SK-N-SH (cell line): ENCODE measurements at regions not wholly inside any gene's neighbourhood (a gene's known extent, or its start where the extent isn't known, plus 50 kb on each side); places are given as distances from the start of the nearest gene placed in this dataset.

ENCODE experiments used
- CTCF ChIA-PET: fragments of 300-600, 350-600 bp; formaldehyde crosslinking; extraction: SDS; loops from one replicate; lab custom pipeline; 2021; lab: Yijun Ruan, JAX
- POLR2A ChIA-PET: fragments of 350-600 bp; sonication (Branson Sonifier 250); formaldehyde crosslinking; extraction: SDS; loops from one replicate; lab custom pipeline; 2020; ENCODE audit warnings: antibody characterized with exemption, inconsistent platforms; lab: Yijun Ruan, JAX
- DNase-seq: peaks from one replicate; pipeline ENCODE4 v3.0.0; 2012
- H2AFZ ChIP-seq: fragments of 200-600 bp; sonication (generic); 2 replicates; pipeline ENCODE4 v1.8.1; 2016; ENCODE audit warnings: antibody characterized with exemption, mild to moderate bottlenecking, low read depth
- H3F3A ChIP-seq: fragments of 200-600 bp; sonication (generic); replicated peaks from 2 replicates; pipeline ENCODE3; 2016; ENCODE audit warnings: antibody characterized with exemption, mild to moderate bottlenecking; ENCODE audit not compliant: insufficient read depth
- H3K27ac ChIP-seq, 2 experiments: fragments of 200-500 bp in 1 of 2; fragments of 200-600 bp in 1 of 2; sonication (Bioruptor generic) in 1 of 2; sonication (generic), shearing (Covaris generic) in 1 of 2; 2 replicates each; pipeline versions ENCODE4 v1.5.1 to v1.6.1; 2014 to 2016; ENCODE audit warnings: low read depth in 2 of 2, inconsistent platforms in 1 of 2, low read length in 1 of 2, mild to moderate bottlenecking in 1 of 2, mixed read lengths in 1 of 2
- H3K27me3 ChIP-seq: fragments of 200-600 bp; sonication (generic), shearing (Covaris generic); 2 replicates; pipeline ENCODE4 v1.6.1; 2016; ENCODE audit warnings: mixed run types; ENCODE audit not compliant: insufficient read depth
- H3K36me3 ChIP-seq, 2 experiments: fragments of 200-500 bp in 1 of 2; fragments of 200-600 bp in 1 of 2; sonication (Bioruptor generic) in 1 of 2; sonication (generic) in 1 of 2; replicated peaks in 1 of 2; 2 replicates each; pipeline versions ENCODE3 to v1.5.1; 2014 to 2016; ENCODE audit warnings: low read length in 1 of 2, mild to moderate bottlenecking in 1 of 2; ENCODE audit not compliant: insufficient read depth in 2 of 2, control insufficient read depth in 1 of 2
- H3K4me1 ChIP-seq, 2 experiments: fragments of 200-500 bp in 1 of 2; fragments of 200-600 bp in 1 of 2; sonication (Bioruptor generic) in 1 of 2; sonication (generic), shearing (Covaris generic) in 1 of 2; 2 replicates each; pipeline versions ENCODE4 v1.5.1 to v1.6.1; 2014 to 2016; ENCODE audit warnings: low read depth in 1 of 2, low read length in 1 of 2, mixed run types in 1 of 2; ENCODE audit not compliant: insufficient read depth in 2 of 2, control insufficient read depth in 1 of 2
- H3K4me2 ChIP-seq: fragments of 200-600 bp; sonication (generic), shearing (Covaris generic); 2 replicates; pipeline ENCODE4 v1.6.1; 2017; ENCODE audit warnings: mixed run types
- H3K4me3 ChIP-seq, 2 experiments: fragments of 200-500 bp in 1 of 2; fragments of 200-600 bp in 1 of 2; sonication (Bioruptor generic) in 1 of 2; sonication (generic), shearing (Covaris generic) in 1 of 2; 2 replicates each; pipeline versions ENCODE4 v1.5.1 to v1.8.1; 2014 to 2016; ENCODE audit warnings: low read depth in 2 of 2, inconsistent platforms in 1 of 2, low read length in 1 of 2, mild to moderate bottlenecking in 1 of 2, mixed read lengths in 1 of 2, moderate library complexity in 1 of 2
- H3K79me2 ChIP-seq: fragments of 200-600 bp; sonication (generic); 2 replicates; pipeline ENCODE4 v1.8.1; 2017; ENCODE audit warnings: mild to moderate bottlenecking; ENCODE audit not compliant: insufficient read depth
- H3K9ac ChIP-seq: fragments of 200-600 bp; sonication (generic); 2 replicates; pipeline ENCODE4 v1.6.1; 2017; ENCODE audit warnings: mixed run types
- H3K9me2 ChIP-seq: fragments of 200-600 bp; sonication (generic); 2 replicates; pipeline ENCODE4 v1.6.1; 2017; ENCODE audit warnings: mixed run types
- H3K9me3 ChIP-seq: fragments of 200-600 bp; sonication (generic); 2 replicates; pipeline ENCODE4 v1.6.1; 2017; ENCODE audit warnings: mixed run types, mild to moderate bottlenecking, moderate library complexity
- H4K20me1 ChIP-seq: fragments of 200-600 bp; sonication (generic); 2 replicates; pipeline ENCODE4 v1.6.1; 2017; ENCODE audit warnings: mild to moderate bottlenecking, mixed run types; ENCODE audit not compliant: insufficient read depth
- ELF1 ChIP-seq: IDR thresholded peaks from 2 replicates; pipeline ENCODE4 v1.4.0; 2012
- EP300 ChIP-seq, 2 experiments: IDR thresholded peaks; 2 replicates each; pipeline versions ENCODE4 v1.4.0 to v1.6.1; 2012; ENCODE audit warnings: borderline replicate concordance in 1 of 2, low read depth in 1 of 2, low read length in 1 of 2
- FOXJ3 ChIP-seq: sonication (generic); formaldehyde crosslinking; IDR thresholded peaks from 2 replicates; pipeline ENCODE4 v1.5.1; 2020; ENCODE audit warnings: mild to moderate bottlenecking, missing genetic modification reagents
- GABPA ChIP-seq: IDR thresholded peaks from 2 replicates; pipeline ENCODE4 v1.4.0; 2012; ENCODE audit warnings: low read depth, mild to moderate bottlenecking
- MAX ChIP-seq: IDR thresholded peaks from 2 replicates; pipeline ENCODE4 v1.4.0; 2012; ENCODE audit warnings: low read depth
- MEF2A ChIP-seq: IDR thresholded peaks from 2 replicates; pipeline ENCODE4 v1.4.0; 2012; ENCODE audit warnings: low read depth, borderline replicate concordance
- PBX3 ChIP-seq: IDR thresholded peaks from 2 replicates; pipeline ENCODE4; 2012
- RAD21 ChIP-seq: IDR thresholded peaks from 2 replicates; pipeline ENCODE4 v1.6.1; 2012; ENCODE audit warnings: mild to moderate bottlenecking, low read length
- REST ChIP-seq: IDR thresholded peaks from 2 replicates; pipeline ENCODE4 v1.6.1; 2012; ENCODE audit warnings: mild to moderate bottlenecking, low read depth, low read length, moderate library complexity
- RFX5 ChIP-seq: IDR thresholded peaks from 2 replicates; pipeline ENCODE4 v1.6.1; 2012; ENCODE audit warnings: mild to moderate bottlenecking, improper control_type of control experiment, low read length
- TAF1 ChIP-seq: IDR thresholded peaks from 2 replicates; pipeline ENCODE4 v1.6.1; 2012; ENCODE audit warnings: low read depth, mild to moderate bottlenecking, low read length, moderate library complexity, borderline replicate concordance
- YY1 ChIP-seq: IDR thresholded peaks from 2 replicates; pipeline ENCODE4 v1.4.0; 2012; ENCODE audit warnings: low read depth, mild to moderate bottlenecking
- WGBS: methylation state at CpG from one replicate; pipeline ENCODE4 v1.1.6; 2017; ENCODE audit warnings: low lambda C conversion rate; 5-methylcytosine and 5-hydroxymethylcytosine counted together
- TF ChIP-seq, protein P1 (sequence below): IDR thresholded peaks from 2 replicates; pipeline ENCODE4 v1.4.0; 2012; ENCODE audit warnings: low read depth, borderline replicate concordance
- TF ChIP-seq, protein P2 (sequence below): IDR thresholded peaks from 2 replicates; pipeline ENCODE4 v1.4.0; 2012; ENCODE audit warnings: low read depth, borderline replicate concordance
- TF ChIP-seq, protein P3 (sequence below): fragments of 150-350 bp; IDR thresholded peaks from 2 replicates; pipeline ENCODE4 v1.6.1; 2017; ENCODE audit warnings: antibody characterized with exemption, low read length, low read depth, borderline replicate concordance

DNA sequence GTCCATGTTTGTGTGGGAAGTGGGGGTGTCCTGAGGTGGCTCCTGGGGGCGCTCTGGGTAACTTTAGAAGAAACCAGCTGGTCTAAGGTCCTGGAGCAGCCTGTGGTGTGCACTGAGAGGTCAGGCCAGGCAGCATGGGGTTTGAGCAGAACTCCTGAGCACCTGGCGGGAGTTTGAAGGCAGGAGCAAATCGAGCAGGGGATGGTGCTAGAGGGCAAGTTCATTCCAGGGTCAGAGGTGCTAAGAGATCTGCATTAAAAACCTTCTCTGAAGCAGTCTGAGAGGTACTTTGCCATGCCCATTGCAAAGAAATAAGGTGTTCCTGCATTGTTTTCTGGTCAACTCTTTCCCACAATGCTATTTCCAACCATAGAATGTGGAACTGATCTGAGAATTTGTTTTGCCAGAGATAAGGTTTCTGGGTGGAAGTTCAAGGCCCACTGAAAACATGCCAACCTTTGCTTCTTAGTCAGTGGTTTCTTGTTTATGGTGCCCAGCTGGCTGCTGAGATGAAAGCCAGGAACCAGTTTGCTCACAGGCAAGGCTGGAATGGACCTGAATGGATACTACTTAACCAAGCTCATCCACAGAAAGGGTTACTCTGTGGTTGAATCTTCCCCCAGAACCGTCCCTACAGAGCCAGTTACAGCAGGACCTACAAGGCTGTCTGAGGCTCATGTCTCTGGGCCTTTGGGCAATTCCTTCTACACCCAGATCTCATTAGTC is 136.3 kb upstream of the TMEM72 start (continued):
- TF ChIP-seq GABPA (no peak), MAX (no peak)
- TF ChIP-seq, protein P1, sequence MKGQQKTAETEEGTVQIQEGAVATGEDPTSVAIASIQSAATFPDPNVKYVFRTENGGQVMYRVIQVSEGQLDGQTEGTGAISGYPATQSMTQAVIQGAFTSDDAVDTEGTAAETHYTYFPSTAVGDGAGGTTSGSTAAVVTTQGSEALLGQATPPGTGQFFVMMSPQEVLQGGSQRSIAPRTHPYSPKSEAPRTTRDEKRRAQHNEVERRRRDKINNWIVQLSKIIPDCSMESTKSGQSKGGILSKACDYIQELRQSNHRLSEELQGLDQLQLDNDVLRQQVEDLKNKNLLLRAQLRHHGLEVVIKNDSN, result no peak
- TF ChIP-seq, all 33 proteins: peak for 0

- H3K27ac ChIP-seq, result no peak overlapping the region
- DNase-seq, result no peak
- H3F3A ChIP-seq, result no peaks in the 10 kb centered on the region
- TF ChIP-seq REST, result no peak
- TF ChIP-seq YY1, result no peak
- TF ChIP-seq RAD21, result no peak
- no peak for TF ChIP-seq MEF2A
- no peak for TF ChIP-seq ELF1
- no peak for TF ChIP-seq TAF1
- no peak overlapping the region for H3K4me3 ChIP-seq
- no peak overlapping the region for H2AFZ ChIP-seq
- ChIA-PET POLR2A (no interaction called here), CTCF (no interaction called here)
- no peaks in the 10 kb centered on the region for H4K20me1 ChIP-seq
- H3K9ac ChIP-seq, result no peak overlapping the region
- no peaks in the 10 kb centered on the region for H3K36me3 ChIP-seq
- no peak overlapping the region for H3K4me2 ChIP-seq
- H3K9me3 ChIP-seq, result no peaks in the 10 kb centered on the region
- no peaks in the 10 kb centered on the region for H3K79me2 ChIP-seq
- no peaks in the 10 kb centered on the region for H3K9me2 ChIP-seq
- H3K4me1 ChIP-seq, result no peaks in the 10 kb centered on the region
- H3K27me3 ChIP-seq, result peaks cover 70% of the 10 kb centered on the region
- WGBS, result 5% methylated on average over 5 of the region's 6 CpGs
Observed at GRCh38 chr10:44775402-44775741, 135.8 kb upstream of the TMEM72 start.

GRCh38 chr10:44776181-44776580 is 135.0 kb upstream of the TMEM72 start:
- Histone ChIP-seq H4K20me1 (no peaks in the 10 kb centered on the region), H3K9me3 (no peaks in the 10 kb centered on the region), H3K79me2 (no peaks in the 10 kb centered on the region), H3K4me3 (no peak overlapping the region), H3K9me2 (no peaks in the 10 kb centered on the region), H3F3A (no peaks in the 10 kb centered on the region), H3K4me1 (no peaks in the 10 kb centered on the region), H3K9ac (no peak overlapping the region), H3K27ac (no peak overlapping the region), H3K4me2 (no peak overlapping the region), H3K36me3 (no peaks in the 10 kb centered on the region), H3K27me3 (peaks cover 70% of the 10 kb centered on the region), H2AFZ (no peak overlapping the region)
- TF ChIP-seq EP300 (IDR thresholded peaks at IDR 0.05; ENCODE audit: borderline replicate concordance in 1 of 2, low read depth in 1 of 2, low read length in 1 of 2) (no peak), MEF2A (no peak), PBX3 (no peak), FOXJ3 (CRISPR knock-in tag) (no peak), RFX5 (no peak)
- TF ChIP-seq, protein P2, sequence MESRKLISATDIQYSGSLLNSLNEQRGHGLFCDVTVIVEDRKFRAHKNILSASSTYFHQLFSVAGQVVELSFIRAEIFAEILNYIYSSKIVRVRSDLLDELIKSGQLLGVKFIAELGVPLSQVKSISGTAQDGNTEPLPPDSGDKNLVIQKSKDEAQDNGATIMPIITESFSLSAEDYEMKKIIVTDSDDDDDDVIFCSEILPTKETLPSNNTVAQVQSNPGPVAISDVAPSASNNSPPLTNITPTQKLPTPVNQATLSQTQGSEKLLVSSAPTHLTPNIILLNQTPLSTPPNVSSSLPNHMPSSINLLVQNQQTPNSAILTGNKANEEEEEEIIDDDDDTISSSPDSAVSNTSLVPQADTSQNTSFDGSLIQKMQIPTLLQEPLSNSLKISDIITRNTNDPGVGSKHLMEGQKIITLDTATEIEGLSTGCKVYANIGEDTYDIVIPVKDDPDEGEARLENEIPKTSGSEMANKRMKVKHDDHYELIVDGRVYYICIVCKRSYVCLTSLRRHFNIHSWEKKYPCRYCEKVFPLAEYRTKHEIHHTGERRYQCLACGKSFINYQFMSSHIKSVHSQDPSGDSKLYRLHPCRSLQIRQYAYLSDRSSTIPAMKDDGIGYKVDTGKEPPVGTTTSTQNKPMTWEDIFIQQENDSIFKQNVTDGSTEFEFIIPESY, result no peak
- TF ChIP-seq, protein P3, sequence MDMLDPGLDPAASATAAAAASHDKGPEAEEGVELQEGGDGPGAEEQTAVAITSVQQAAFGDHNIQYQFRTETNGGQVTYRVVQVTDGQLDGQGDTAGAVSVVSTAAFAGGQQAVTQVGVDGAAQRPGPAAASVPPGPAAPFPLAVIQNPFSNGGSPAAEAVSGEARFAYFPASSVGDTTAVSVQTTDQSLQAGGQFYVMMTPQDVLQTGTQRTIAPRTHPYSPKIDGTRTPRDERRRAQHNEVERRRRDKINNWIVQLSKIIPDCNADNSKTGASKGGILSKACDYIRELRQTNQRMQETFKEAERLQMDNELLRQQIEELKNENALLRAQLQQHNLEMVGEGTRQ, result no peak
- ChIA-PET POLR2A (no interaction called here), CTCF (interaction anchor here (1.0 kb wide), 1 partner anchor 82 kb away, joined by 3 read pairs; no protein-coding TSS in a partner anchor)
- DNase-seq, result no peak
- WGBS, result 7% methylated on average over 3 of the region's 3 CpGs
